Activated CD4-positive, alpha-beta T cell treated with anti-CD3 and anti-CD28 coated beads, Interleukin-2, amount 10 ng/mL, durations not matched to agents 24 days and 14 days (primary cell): ENCODE measurements at regions not wholly inside any gene's neighbourhood (a gene's known extent, or its start where the extent isn't known, plus 50 kb on each side); places are given as distances from the start of the nearest gene placed in this dataset.
"Not testable (repeated sequence)": the region's sequence is repeated elsewhere in the genome, so short reads cannot be mapped to it uniquely, and the experiment has no call there.

ENCODE experiments used
- DNase-seq: peaks from one replicate; pipeline ENCODE4 v3.0.0; 2022
- H3K27ac Mint-ChIP-seq: one replicate; pipeline ENCODE4 v1.8.0; 2022; ENCODE audit warnings: mild to moderate bottlenecking, mixed read lengths
- H3K27me3 Mint-ChIP-seq: one replicate; pipeline ENCODE4 v1.8.0; 2022; ENCODE audit warnings: mixed read lengths
- H3K36me3 Mint-ChIP-seq: one replicate; pipeline ENCODE4 v1.8.0; 2022; ENCODE audit warnings: low read depth, mild to moderate bottlenecking, mixed read lengths
- H3K4me1 Mint-ChIP-seq: one replicate; pipeline ENCODE4 v1.8.0; 2021; ENCODE audit warnings: mixed read lengths
- H3K4me3 Mint-ChIP-seq: one replicate; pipeline ENCODE4 v1.8.0; 2022; ENCODE audit warnings: mild to moderate bottlenecking, moderate library complexity, mixed read lengths
- H3K9me3 Mint-ChIP-seq: one replicate; pipeline ENCODE4 v1.8.0; 2021; ENCODE audit warnings: mixed read lengths
- intact Hi-C: fragments of 100-400 bp; cut with micrococcal nuclease; formaldehyde crosslinking; loops from one replicate; pipeline ENCODE4 v1.15.1; 2023

GRCh38 chr5:39772307-39772706, 347.5 kb upstream of the DAB2 start:
- Mint-ChIP-seq H3K4me3 (no peak overlapping the region), H3K27me3 (peaks cover 3% of the 10 kb centered on the region), H3K27ac (no peak overlapping the region), H3K9me3 (no peaks in the 10 kb centered on the region), H3K4me1 (no peaks in the 10 kb centered on the region), H3K36me3 (no peaks in the 10 kb centered on the region)
- intact Hi-C loops, result no loop called here
- DNase-seq, result no peak

- no peak for DNase-seq
- peaks cover 5% of the 10 kb centered on the region for H3K27me3 Mint-ChIP-seq
- no peaks in the 10 kb centered on the region for H3K4me1 Mint-ChIP-seq
- no peaks in the 10 kb centered on the region for H3K9me3 Mint-ChIP-seq
- H3K27ac Mint-ChIP-seq, result no peak overlapping the region
- H3K4me3 Mint-ChIP-seq, result no peak overlapping the region
- no peaks in the 10 kb centered on the region for H3K36me3 Mint-ChIP-seq
- intact Hi-C loops, result no loop called here
These were observed 343.1 kb upstream of the DAB2 start for GRCh38 chr5:39767916-39768315.

DNA sequence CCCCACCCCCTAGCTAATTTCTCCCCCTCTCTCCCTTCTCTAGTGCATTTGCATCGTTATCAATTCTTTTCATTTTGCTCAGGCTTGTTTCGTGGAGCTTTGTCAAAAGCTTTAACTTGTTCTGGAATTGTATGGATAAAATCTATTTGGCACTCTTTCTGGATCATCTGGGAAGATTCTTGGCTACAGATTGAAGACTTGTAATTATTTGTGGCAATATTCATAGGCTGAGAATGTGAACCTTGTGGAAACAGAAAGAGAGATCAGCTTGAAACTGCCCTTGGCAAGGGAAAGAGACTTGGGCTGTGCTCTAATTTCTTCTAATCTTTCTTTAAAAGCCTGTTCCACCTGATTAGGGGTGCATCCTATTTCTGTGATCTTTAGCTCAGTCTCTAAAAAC, 340.6 kb upstream of the DAB2 start:
- Mint-ChIP-seq H3K9me3 (no peaks in the 10 kb centered on the region), H3K27ac (no peak overlapping the region), H3K27me3 (peaks cover 3% of the 10 kb centered on the region), H3K4me3 (no peak overlapping the region), H3K4me1 (no peaks in the 10 kb centered on the region), H3K36me3 (no peaks in the 10 kb centered on the region)
- DNase-seq, result no peak
- intact Hi-C loops, result no loop called here

- Mint-ChIP-seq H3K36me3 (no peaks in the 10 kb centered on the region), H3K27me3 (peaks cover 5% of the 10 kb centered on the region), H3K27ac (no peak overlapping the region), H3K4me3 (no peak overlapping the region), H3K4me1 (no peaks in the 10 kb centered on the region), H3K9me3 (no peaks in the 10 kb centered on the region)
- intact Hi-C loops, result no loop called here
- no peak for DNase-seq
These were observed 338.0 kb upstream of the DAB2 start for GRCh38 chr5:39762761-39763160.

DNA sequence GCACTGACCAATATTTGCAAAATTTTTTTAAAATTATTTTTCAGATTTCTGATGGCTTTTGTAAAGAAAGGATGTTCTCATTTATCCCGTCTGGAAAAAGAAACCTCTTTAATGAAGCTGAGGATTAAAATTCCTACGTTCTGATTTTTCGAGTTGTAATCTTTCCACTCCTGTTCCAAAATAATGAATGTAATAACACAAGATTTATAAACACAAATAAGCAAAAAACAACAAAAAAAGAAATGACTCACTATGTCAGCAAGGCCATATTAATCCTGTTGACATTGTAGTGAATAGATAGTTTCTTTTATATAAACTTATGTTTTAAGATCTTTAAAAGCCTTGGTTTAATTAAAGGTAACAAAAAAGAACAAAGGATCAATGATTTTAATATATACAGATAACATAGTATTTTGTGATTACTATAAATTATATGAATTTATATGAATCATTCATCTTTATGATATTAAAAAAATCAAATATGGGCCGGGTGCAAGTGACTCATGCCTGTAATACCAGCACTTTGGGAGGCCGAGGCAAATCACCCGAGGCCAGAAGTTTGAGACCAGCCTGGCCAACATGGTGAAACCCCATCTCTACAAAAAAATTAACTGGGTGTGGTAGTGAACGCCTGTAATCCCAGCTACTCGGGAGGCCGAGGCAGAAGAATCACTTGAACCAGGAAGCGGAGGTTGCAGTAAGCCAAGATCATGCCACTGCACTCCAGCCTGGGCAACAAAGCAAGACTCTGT, 336.6 kb upstream of the DAB2 start:
- H3K27ac Mint-ChIP-seq, result no peak overlapping the region
- H3K36me3 Mint-ChIP-seq, result no peaks in the 10 kb centered on the region
- no peaks in the 10 kb centered on the region for H3K4me1 Mint-ChIP-seq
- peaks cover 5% of the 10 kb centered on the region for H3K27me3 Mint-ChIP-seq
- no peak for DNase-seq
- no peaks in the 10 kb centered on the region for H3K9me3 Mint-ChIP-seq
- H3K4me3 Mint-ChIP-seq, result no peak overlapping the region
- intact Hi-C loops, result no loop called here

GRCh38 chr5:39760385-39761198, 335.8 kb upstream of the DAB2 start:
- Mint-ChIP-seq H3K27me3 (peaks cover 5% of the 10 kb centered on the region), H3K4me3 (no peak overlapping the region), H3K36me3 (no peaks in the 10 kb centered on the region), H3K9me3 (no peaks in the 10 kb centered on the region), H3K4me1 (no peaks in the 10 kb centered on the region), H3K27ac (no peak overlapping the region)
- intact Hi-C loops, result no loop called here
- DNase-seq, result no peak

GRCh38 chr5:39759701-39760100, 334.9 kb upstream of the DAB2 start:
- no peaks in the 10 kb centered on the region for H3K36me3 Mint-ChIP-seq
- DNase-seq, result no peak
- no peak overlapping the region for H3K4me3 Mint-ChIP-seq
- no peaks in the 10 kb centered on the region for H3K9me3 Mint-ChIP-seq
- peaks cover 5% of the 10 kb centered on the region for H3K27me3 Mint-ChIP-seq
- intact Hi-C loops, result no loop called here
- H3K4me1 Mint-ChIP-seq, result no peaks in the 10 kb centered on the region
- H3K27ac Mint-ChIP-seq, result no peak overlapping the region

DNA sequence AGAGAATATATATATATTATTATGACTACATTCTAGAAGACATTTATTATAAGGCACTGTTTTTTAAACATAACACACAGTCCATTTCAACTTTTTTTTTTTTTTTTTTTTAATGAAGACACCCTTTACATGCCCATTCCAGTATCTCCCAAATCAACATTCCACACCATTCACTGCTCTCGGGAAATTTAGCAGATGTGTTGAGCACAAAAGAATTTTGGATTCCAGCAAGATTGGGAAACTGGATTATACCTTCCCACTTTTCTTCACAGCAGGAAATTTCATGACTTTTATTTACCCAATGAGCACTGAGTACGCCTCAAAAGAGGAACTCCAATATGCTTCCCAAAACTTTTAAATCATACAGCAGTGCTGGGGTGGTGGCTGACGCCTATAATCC, 333.6 kb upstream of the DAB2 start:
- Mint-ChIP-seq H3K4me3 (no peak overlapping the region), H3K36me3 (no peaks in the 10 kb centered on the region), H3K27me3 (peaks cover 4% of the 10 kb centered on the region), H3K4me1 (no peaks in the 10 kb centered on the region), H3K27ac (no peak overlapping the region), H3K9me3 (no peaks in the 10 kb centered on the region)
- no peak for DNase-seq
- intact Hi-C loops, result no loop called here

DNA sequence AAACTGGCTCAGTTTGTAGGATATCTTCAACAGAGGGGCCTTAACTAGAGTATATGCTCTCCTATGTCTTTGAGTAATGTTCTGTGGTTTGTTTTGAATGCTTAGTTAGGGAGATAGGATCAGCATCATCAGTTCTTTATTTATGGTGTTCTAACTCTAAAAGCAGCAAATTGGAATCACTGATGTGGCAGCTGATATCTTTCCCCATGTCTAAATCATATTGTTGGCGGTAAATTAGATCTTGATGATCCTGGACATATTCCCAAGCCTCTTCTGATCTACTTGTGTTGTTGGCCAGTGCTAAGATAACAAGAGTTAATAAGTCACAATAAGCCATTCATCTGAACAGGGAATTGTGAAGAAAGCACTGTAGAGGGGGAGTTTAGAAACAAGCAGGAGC, 332.4 kb upstream of the DAB2 start:
- H3K27ac Mint-ChIP-seq, result no peak overlapping the region
- no peak for DNase-seq
- no peaks in the 10 kb centered on the region for H3K4me1 Mint-ChIP-seq
- no peaks in the 10 kb centered on the region for H3K36me3 Mint-ChIP-seq
- H3K9me3 Mint-ChIP-seq, result no peaks in the 10 kb centered on the region
- intact Hi-C loops, result no loop called here
- peaks cover 4% of the 10 kb centered on the region for H3K27me3 Mint-ChIP-seq
- H3K4me3 Mint-ChIP-seq, result no peak overlapping the region

DNA sequence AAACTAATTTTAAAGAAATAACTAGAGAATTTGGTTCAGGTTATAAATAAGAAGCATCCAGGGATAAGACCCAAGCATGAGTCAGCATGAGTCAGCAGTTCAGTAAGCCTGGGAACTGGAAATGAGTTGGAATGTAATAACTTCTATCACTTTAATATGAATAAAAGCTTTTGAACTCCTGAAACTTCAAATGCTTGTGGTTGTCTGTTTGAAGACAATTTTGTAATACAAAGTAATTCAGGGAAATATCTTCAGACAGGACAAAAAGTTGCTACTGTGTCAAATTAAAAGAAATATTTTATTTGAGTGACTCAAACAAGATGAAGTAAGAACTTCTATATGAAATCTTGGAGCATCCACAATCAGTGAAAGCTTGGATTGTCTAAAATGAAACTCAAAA, 331.2 kb upstream of the DAB2 start:
- no peak for DNase-seq

DNA sequence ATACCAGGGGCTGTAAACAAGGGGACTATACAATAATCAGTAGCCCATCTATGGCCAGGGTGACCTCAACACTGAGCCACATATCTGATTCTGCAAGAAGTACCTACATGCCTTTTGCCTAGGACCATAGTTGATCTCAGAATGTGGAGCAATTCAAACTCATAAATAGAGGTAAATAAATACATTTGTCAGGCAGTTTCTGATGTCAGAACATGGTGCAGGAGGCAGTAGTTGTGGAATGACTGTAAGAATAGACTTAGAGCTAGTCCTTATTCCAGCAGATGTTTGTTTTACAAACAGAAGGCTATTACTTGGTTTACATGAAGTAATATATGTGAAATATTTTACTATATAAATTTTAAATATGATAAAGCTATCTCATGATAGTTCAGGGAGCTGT, 330.7 kb upstream of the DAB2 start:
- H3K4me1 Mint-ChIP-seq, result no peaks in the 10 kb centered on the region
- intact Hi-C loops, result no loop called here
- no peak overlapping the region for H3K27ac Mint-ChIP-seq
- no peaks in the 10 kb centered on the region for H3K9me3 Mint-ChIP-seq
- no peak overlapping the region for H3K4me3 Mint-ChIP-seq
- peaks cover 3% of the 10 kb centered on the region for H3K27me3 Mint-ChIP-seq
- DNase-seq, result no peak
- H3K36me3 Mint-ChIP-seq, result no peaks in the 10 kb centered on the region

More for the DNA sequence above, 331.2 kb upstream of the DAB2 start:
- H3K9me3 Mint-ChIP-seq, result no peaks in the 10 kb centered on the region
- intact Hi-C loops, result no loop called here
- H3K36me3 Mint-ChIP-seq, result no peaks in the 10 kb centered on the region
- H3K27ac Mint-ChIP-seq, result no peak overlapping the region
- no peak overlapping the region for H3K4me3 Mint-ChIP-seq
- H3K4me1 Mint-ChIP-seq, result no peaks in the 10 kb centered on the region
- H3K27me3 Mint-ChIP-seq, result peaks cover 4% of the 10 kb centered on the region

DNA sequence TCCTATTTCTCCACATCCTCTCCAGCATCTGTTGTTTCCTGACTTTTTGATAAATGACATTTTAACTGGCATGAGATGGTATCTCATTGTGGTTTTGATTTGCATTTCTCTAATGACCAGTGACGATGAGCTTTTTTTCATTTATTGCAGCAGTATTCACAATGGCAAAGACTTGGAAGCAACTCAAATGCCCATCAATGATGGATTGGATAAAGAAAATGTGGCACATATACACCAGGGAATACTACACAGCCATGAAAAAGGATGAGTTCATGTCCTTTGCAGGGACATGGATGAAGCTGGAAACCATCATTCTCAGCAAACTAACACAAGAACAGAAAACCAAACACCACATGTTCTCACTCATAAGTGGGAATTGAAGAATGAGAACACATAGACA, 329.0 kb upstream of the DAB2 start:
- H3K9me3 Mint-ChIP-seq, H3K4me3 Mint-ChIP-seq, DNase-seq, H3K36me3 Mint-ChIP-seq, H3K27ac Mint-ChIP-seq, H3K4me1 Mint-ChIP-seq, H3K27me3 Mint-ChIP-seq, intact Hi-C loops: not testable (repeated sequence)

GRCh38 chr5:39750661-39751060, 325.9 kb upstream of the DAB2 start:
- H3K4me3 Mint-ChIP-seq, result no peak overlapping the region

DNA sequence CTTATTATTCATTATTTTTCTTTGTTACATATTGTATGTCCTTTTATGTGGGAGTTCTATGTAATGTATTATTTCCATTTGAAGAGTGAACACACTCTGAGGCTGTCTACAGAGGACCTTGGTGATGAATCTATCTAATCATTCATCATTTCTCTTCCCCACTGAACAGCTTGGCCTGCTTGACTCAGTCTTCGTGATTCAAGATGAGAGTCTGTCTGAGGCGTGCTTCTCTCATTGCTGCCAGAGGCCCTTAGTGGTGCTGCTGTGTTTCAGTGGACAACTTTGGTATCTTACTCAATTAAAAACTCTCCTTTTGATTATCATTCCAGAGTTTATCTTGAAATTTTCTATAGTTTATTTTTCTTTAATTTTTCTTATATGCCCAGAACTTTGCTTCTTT, 318.1 kb upstream of the DAB2 start:
- DNase-seq, result no peak

More at GRCh38 chr5:39750661-39751060, 325.9 kb upstream of the DAB2 start:
- H3K9me3 Mint-ChIP-seq, result no peaks in the 10 kb centered on the region
- no peaks in the 10 kb centered on the region for H3K4me1 Mint-ChIP-seq
- H3K27ac Mint-ChIP-seq, result no peak overlapping the region
- no peak for DNase-seq
- H3K27me3 Mint-ChIP-seq, result no peaks in the 10 kb centered on the region
- no peaks in the 10 kb centered on the region for H3K36me3 Mint-ChIP-seq
- intact Hi-C loops, result no loop called here

More for the DNA sequence above, 318.1 kb upstream of the DAB2 start:
- Mint-ChIP-seq H3K27me3 (peaks cover 2% of the 10 kb centered on the region), H3K4me3 (no peak overlapping the region), H3K36me3 (no peaks in the 10 kb centered on the region), H3K4me1 (no peaks in the 10 kb centered on the region), H3K9me3 (no peaks in the 10 kb centered on the region), H3K27ac (no peak overlapping the region)
- intact Hi-C loops, result no loop called here
